HG02798 (cell line): ENCODE measurements at regions not wholly inside any gene's neighbourhood (a gene's known extent, or its start where the extent isn't known, plus 50 kb on each side); places are given as distances from the start of the nearest gene placed in this dataset.

Experiments used
- ATAC-seq: cut with Tn5 transposase; IDR thresholded peaks from one replicate; pipeline ENCODE4 v1.9.1; 2021; ENCODE audit warnings: mild to moderate bottlenecking; ENCODE audit not compliant: unreplicated experiment, poor library complexity

GRCh38 chr2:145258903-145259579, 739.1 kb upstream of the ZEB2 start:
- no peak for ATAC-seq

GRCh38 chr2:145257931-145258330, 738.0 kb upstream of the ZEB2 start:
- ATAC-seq, result no peak

- ATAC-seq, result no peak
Observed at GRCh38 chr2:145256551-145256950, 736.6 kb upstream of the ZEB2 start.

- no peak for ATAC-seq
Observed at GRCh38 chr2:145254291-145254690, 734.4 kb upstream of the ZEB2 start.

GRCh38 chr2:145253492-145253891, 733.6 kb upstream of the ZEB2 start:
- no peak for ATAC-seq

- ATAC-seq, result no peak
Observed at GRCh38 chr2:145245268-145245870, 725.5 kb upstream of the ZEB2 start.

GRCh38 chr2:145235312-145235711, 715.4 kb upstream of the ZEB2 start:
- no peak for ATAC-seq

GRCh38 chr2:145230546-145230945, 710.6 kb upstream of the ZEB2 start:
- ATAC-seq, result no peak

- no peak for ATAC-seq
Observed at GRCh38 chr2:145228506-145228905, 708.6 kb upstream of the ZEB2 start.

GRCh38 chr2:145226901-145227300, 707.0 kb upstream of the ZEB2 start:
- ATAC-seq, result no peak

GRCh38 chr2:145221516-145221915, 701.6 kb upstream of the ZEB2 start:
- ATAC-seq, result no peak

- ATAC-seq, result no peak
Observed at GRCh38 chr2:145221032-145221431, 701.1 kb upstream of the ZEB2 start.

- no peak for ATAC-seq
Observed at GRCh38 chr2:145220496-145220895, 700.6 kb upstream of the ZEB2 start.

GRCh38 chr2:145207884-145208283, 688.0 kb upstream of the ZEB2 start:
- no peak for ATAC-seq

- ATAC-seq, result no peak
Observed at GRCh38 chr2:145206496-145207281, 686.8 kb upstream of the ZEB2 start.

GRCh38 chr2:145203891-145204290, 684.0 kb upstream of the ZEB2 start:
- ATAC-seq, result no peak

- ATAC-seq, result no peak
Observed at GRCh38 chr2:145199827-145200706, 680.1 kb upstream of the ZEB2 start.

- no peak for ATAC-seq
Observed at GRCh38 chr2:145199042-145199441, 679.1 kb upstream of the ZEB2 start.

GRCh38 chr2:145198555-145198954, 678.6 kb upstream of the ZEB2 start:
- ATAC-seq, result no peak

- ATAC-seq, result no peak
Observed at GRCh38 chr2:145197944-145198343, 678.0 kb upstream of the ZEB2 start.

GRCh38 chr2:145194673-145195072, 674.8 kb upstream of the ZEB2 start:
- ATAC-seq, result no peak
